PC-3 (cell line): ENCODE measurements at regions not wholly inside any gene's neighbourhood (a gene's known extent, or its start where the extent isn't known, plus 50 kb on each side); places are given as distances from the start of the nearest gene placed in this dataset.
"Not testable (repeated sequence)": the region's sequence is repeated elsewhere in the genome, so short reads cannot be mapped to it uniquely, and the experiment has no call there.

Experiments used
- CTCF ChIP-seq: fragments of 300-600 bp; sonication (generic); conservative IDR thresholded peaks from 2 replicates; pipeline ENCODE4 v1.5.1; 2017; ENCODE audit warnings: antibody characterized with exemption, low read depth, mild to moderate bottlenecking, low read length
- EZH2 ChIP-seq: fragments of 300-600 bp; sonication (generic); IDR thresholded peaks from one replicate; pipeline ENCODE4 v1.6.1; 2017; ENCODE audit warnings: antibody characterized with exemption, mild to moderate bottlenecking, low read length; ENCODE audit not compliant: unreplicated experiment
- EZH2phosphoT487 ChIP-seq: fragments of 300-600 bp; sonication (generic); IDR thresholded peaks from 2 replicates; pipeline ENCODE4 v1.6.1; 2018; ENCODE audit warnings: mild to moderate bottlenecking, antibody characterized with exemption, low read length, borderline replicate concordance

GRCh38 chr18:43849831-43850230, 572.5 kb upstream of the SYT4 start:
- TF ChIP-seq EZH2phosphoT487, CTCF, EZH2: not testable (repeated sequence)
